ENCODE measurements at regions not wholly inside any gene's neighbourhood (a gene's known extent, or its start where the extent isn't known, plus 50 kb on each side); places are given as distances from the start of the nearest gene placed in this dataset.

DNA sequence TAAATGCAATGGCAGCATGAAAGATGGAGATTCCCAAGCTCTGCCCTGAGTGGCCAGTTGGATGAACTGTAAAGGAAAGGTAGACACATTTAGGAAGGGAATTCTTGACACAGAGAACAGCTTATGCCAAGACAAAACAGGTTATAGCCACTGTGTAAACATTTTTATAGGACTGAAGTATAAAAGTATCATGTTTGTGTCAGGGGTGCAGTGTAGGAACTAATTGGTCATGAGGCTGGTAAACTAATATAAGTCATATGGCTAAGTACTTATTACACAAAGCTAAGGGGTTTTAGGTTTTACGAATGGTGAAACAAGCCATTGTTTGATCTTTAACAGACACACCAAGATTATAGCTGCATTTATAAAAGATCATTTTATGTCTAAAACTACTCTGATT lies 207.7 kb upstream of the SLC16A7 start:
- TF ChIP-seq MAZ (IDR thresholded peaks at IDR 0.05; ENCODE audit: borderline replicate concordance, low read depth, low read length), result no peak
- no peak for TF ChIP-seq MXI1 (IDR thresholded peaks at IDR 0.05; ENCODE audit: borderline replicate concordance, low read depth, low read length)
- no peak for TF ChIP-seq POLR2A (IDR thresholded peaks at IDR 0.05; ENCODE audit: low read depth, low read length)
- Histone ChIP-seq H3K4ac (ENCODE audit: low read depth, low read length) (no peak overlapping the region), H3K18ac (ENCODE audit: low read depth, low read length) (no peak overlapping the region), H3K4me1 (ENCODE audit: control insufficient read depth, insufficient read depth, low read length) (no peaks in the 10 kb centered on the region), H3K9ac (ENCODE audit: low read depth, low read length) (no peak overlapping the region), H4K20me1 (ENCODE audit: insufficient read depth, low read length) (no peaks in the 10 kb centered on the region), H4K5ac (ENCODE audit: low read depth, low read length) (no peak overlapping the region), H3K4me2 (ENCODE audit: low read depth, low read length) (no peak overlapping the region), H3K14ac (replicated peaks; ENCODE audit: low read depth, low read length) (no peak overlapping the region), H2BK15ac (ENCODE audit: low read depth, low read length) (no peak overlapping the region), H3K23ac (ENCODE audit: low read depth, low read length) (no peak overlapping the region), H3K27me3 (ENCODE audit: control insufficient read depth, insufficient read depth, low read length) (no peaks in the 10 kb centered on the region), H3K56ac (ENCODE audit: extremely low read depth, insufficient read depth, low read length) (no peak overlapping the region), H3K9me3 (ENCODE audit: control insufficient read depth, insufficient read depth, low read length) (no peaks in the 10 kb centered on the region), H2BK120ac (ENCODE audit: low read depth, low read length) (no peak overlapping the region), H3K79me1 (ENCODE audit: low read depth in 1 of 2, low read length in 2 of 2) (no peaks in the 10 kb centered on the region), H4K8ac (ENCODE audit: low read depth in 2 of 2, low read length in 2 of 2) (no peak overlapping the region), H2BK20ac (ENCODE audit: low read depth, low read length) (no peak overlapping the region), H4K91ac (ENCODE audit: insufficient read depth, low read depth, low read length) (no peak overlapping the region), H3K27ac (ENCODE audit: insufficient read depth, low read length) (no peak overlapping the region), H2BK5ac (ENCODE audit: low read depth, low read length, poor library complexity, severe bottlenecking) (no peak overlapping the region), H2AK9ac (replicated peaks; ENCODE audit: low read depth, low read length, poor library complexity) (no peak overlapping the region), H3K4me3 (ENCODE audit: insufficient read depth, low read depth, low read length) (no peak overlapping the region), H2AFZ (replicated peaks; ENCODE audit: low read length, poor library complexity) (no peak overlapping the region), H3K9me1 (ENCODE audit: insufficient read depth, low read length) (no peaks in the 10 kb centered on the region), H2AK5ac (ENCODE audit: low read depth, low read length) (no peak overlapping the region), H3K36me3 (ENCODE audit: control insufficient read depth, insufficient read depth, low read length) (no peaks in the 10 kb centered on the region)
- no TSS peak for BruUV-seq (replicated peaks)
- POLR2A ChIA-PET (ENCODE audit: unreplicated experiment), result no interaction called here
- CTCF ChIA-PET, result interaction anchor here (0.7 kb wide), 1 partner anchor 70 kb away, joined by 4 read pairs; no protein-coding TSS in a partner anchor
- dilution Hi-C loops (cut with HindIII; ENCODE audit: low sequenced_read_pairs, unreplicated experiment) (no loop called here), in situ Hi-C loops (cut with MboI; ENCODE audit: low sequenced_read_pairs) (no loop called here), intact Hi-C loops (cut with micrococcal nuclease) (no loop called here)
- WGBS, 2 experiments (ENCODE audit: extremely low coverage in 2 of 2, insufficient read length in 1 of 2), result no CpG with 5 or more reads among the region's 1 CpG
- DNase-seq (no peak), ATAC-seq (ENCODE audit: low read depth) (no peak)

Measured in IMR-90 (cell line).